ENCODE measurements at regions not wholly inside any gene's neighbourhood (a gene's known extent, or its start where the extent isn't known, plus 50 kb on each side); places are given as distances from the start of the nearest gene placed in this dataset.

DNA sequence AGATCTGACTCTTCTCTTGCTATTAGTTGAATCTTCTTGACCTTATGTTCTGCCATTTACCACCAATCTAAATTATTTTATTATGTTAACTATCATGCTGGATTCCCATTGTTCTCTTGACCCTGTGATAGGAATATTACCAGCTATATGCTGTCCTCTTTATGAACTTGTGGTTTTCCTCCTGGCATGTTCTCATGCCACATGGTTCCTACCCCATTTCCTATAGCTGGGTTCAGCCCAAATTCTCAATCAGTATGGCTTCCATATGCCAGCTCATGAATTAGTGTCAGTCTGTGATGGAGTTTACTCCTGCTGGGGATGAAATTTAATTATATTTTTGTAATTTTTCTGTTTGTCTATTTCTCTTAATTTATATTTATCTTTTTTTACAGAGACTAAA lies 430.5 kb downstream of the SMARCA1 start:
- Histone ChIP-seq H2AFZ (ENCODE audit: low read length) (no peak overlapping the region), H3K79me2 (ENCODE audit: insufficient read depth, low read length) (no peaks in the 10 kb centered on the region), H3K36me3 (ENCODE audit: insufficient read depth, low read length) (no peaks in the 10 kb centered on the region), H4K20me1 (ENCODE audit: insufficient read depth, low read length) (no peaks in the 10 kb centered on the region), H3K4me1 (ENCODE audit: insufficient read depth, low read length, severe bottlenecking) (no peaks in the 10 kb centered on the region), H3K27me3 (ENCODE audit: insufficient read depth, low read length) (no peaks in the 10 kb centered on the region), H3K9me2 (ENCODE audit: low read depth, low read length) (no peaks in the 10 kb centered on the region), H3K4me3 (ENCODE audit: low read depth, low read length, poor library complexity, severe bottlenecking) (no peak overlapping the region), H3K9ac (ENCODE audit: low read length) (no peak overlapping the region), H3K4me2 (ENCODE audit: low read length) (no peak overlapping the region), H3F3A (ENCODE audit: insufficient read depth, low read length) (no peaks in the 10 kb centered on the region), H3K9me3 (ENCODE audit: low read length) (no peaks in the 10 kb centered on the region), H3K27ac (ENCODE audit: low read depth, low read length, poor library complexity, severe bottlenecking) (no peak overlapping the region)
- no peak for TF ChIP-seq EZH2 (IDR thresholded peaks at IDR 0.05; ENCODE audit: borderline replicate concordance, low read length)
- TF ChIP-seq, protein P1, sequence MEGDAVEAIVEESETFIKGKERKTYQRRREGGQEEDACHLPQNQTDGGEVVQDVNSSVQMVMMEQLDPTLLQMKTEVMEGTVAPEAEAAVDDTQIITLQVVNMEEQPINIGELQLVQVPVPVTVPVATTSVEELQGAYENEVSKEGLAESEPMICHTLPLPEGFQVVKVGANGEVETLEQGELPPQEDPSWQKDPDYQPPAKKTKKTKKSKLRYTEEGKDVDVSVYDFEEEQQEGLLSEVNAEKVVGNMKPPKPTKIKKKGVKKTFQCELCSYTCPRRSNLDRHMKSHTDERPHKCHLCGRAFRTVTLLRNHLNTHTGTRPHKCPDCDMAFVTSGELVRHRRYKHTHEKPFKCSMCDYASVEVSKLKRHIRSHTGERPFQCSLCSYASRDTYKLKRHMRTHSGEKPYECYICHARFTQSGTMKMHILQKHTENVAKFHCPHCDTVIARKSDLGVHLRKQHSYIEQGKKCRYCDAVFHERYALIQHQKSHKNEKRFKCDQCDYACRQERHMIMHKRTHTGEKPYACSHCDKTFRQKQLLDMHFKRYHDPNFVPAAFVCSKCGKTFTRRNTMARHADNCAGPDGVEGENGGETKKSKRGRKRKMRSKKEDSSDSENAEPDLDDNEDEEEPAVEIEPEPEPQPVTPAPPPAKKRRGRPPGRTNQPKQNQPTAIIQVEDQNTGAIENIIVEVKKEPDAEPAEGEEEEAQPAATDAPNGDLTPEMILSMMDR (IDR thresholded peaks at IDR 0.05; ENCODE audit: low read length): no peak

GRCh38 chrX:129092242-129092641 lies 431.0 kb downstream of the SMARCA1 start:
- Histone ChIP-seq H3K27ac (ENCODE audit: low read depth, low read length, poor library complexity, severe bottlenecking) (no peak overlapping the region), H3K36me3 (ENCODE audit: insufficient read depth, low read length) (no peaks in the 10 kb centered on the region), H3K9me3 (ENCODE audit: low read length) (no peaks in the 10 kb centered on the region), H2AFZ (ENCODE audit: low read length) (no peak overlapping the region), H3K4me1 (ENCODE audit: insufficient read depth, low read length, severe bottlenecking) (no peaks in the 10 kb centered on the region), H3K9me2 (ENCODE audit: low read depth, low read length) (no peaks in the 10 kb centered on the region), H3K79me2 (ENCODE audit: insufficient read depth, low read length) (no peaks in the 10 kb centered on the region), H4K20me1 (ENCODE audit: insufficient read depth, low read length) (no peaks in the 10 kb centered on the region), H3K9ac (ENCODE audit: low read length) (no peak overlapping the region), H3K4me2 (ENCODE audit: low read length) (no peak overlapping the region), H3K27me3 (ENCODE audit: insufficient read depth, low read length) (no peaks in the 10 kb centered on the region), H3F3A (ENCODE audit: insufficient read depth, low read length) (no peaks in the 10 kb centered on the region), H3K4me3 (ENCODE audit: low read depth, low read length, poor library complexity, severe bottlenecking) (no peak overlapping the region)
- TF ChIP-seq, protein P1 (IDR thresholded peaks at IDR 0.05; ENCODE audit: low read length): no peak
- no peak for TF ChIP-seq EZH2 (IDR thresholded peaks at IDR 0.05; ENCODE audit: borderline replicate concordance, low read length)

DNA sequence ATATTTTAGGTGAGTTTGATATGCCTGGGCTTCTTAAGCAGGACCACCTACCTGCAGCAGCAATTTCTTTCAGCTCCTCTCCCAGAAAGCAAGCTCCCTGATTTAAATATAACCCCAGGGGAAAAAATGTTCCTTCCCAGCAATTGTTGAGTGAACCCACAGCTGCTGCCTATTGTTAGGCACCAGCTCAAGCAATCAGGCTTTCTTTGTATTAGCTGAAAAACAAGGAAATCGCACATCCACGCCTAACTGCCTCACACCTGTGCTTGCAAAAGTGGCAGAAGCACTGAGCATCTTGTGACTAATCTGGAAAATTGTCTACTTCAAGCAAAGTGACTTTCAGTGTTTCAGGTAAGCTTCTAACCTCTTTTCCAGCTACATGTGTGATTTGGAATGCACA lies 432.2 kb downstream of the SMARCA1 start:
- Histone ChIP-seq H3K36me3 (ENCODE audit: insufficient read depth, low read length) (no peaks in the 10 kb centered on the region), H3K4me3 (ENCODE audit: low read depth, low read length, poor library complexity, severe bottlenecking) (no peak overlapping the region), H3K27ac (ENCODE audit: low read depth, low read length, poor library complexity, severe bottlenecking) (no peak overlapping the region), H3K79me2 (ENCODE audit: insufficient read depth, low read length) (no peaks in the 10 kb centered on the region), H4K20me1 (ENCODE audit: insufficient read depth, low read length) (no peaks in the 10 kb centered on the region), H2AFZ (ENCODE audit: low read length) (no peak overlapping the region), H3F3A (ENCODE audit: insufficient read depth, low read length) (no peaks in the 10 kb centered on the region), H3K4me1 (ENCODE audit: insufficient read depth, low read length, severe bottlenecking) (no peaks in the 10 kb centered on the region), H3K9ac (ENCODE audit: low read length) (no peak overlapping the region), H3K27me3 (ENCODE audit: insufficient read depth, low read length) (no peaks in the 10 kb centered on the region), H3K9me2 (ENCODE audit: low read depth, low read length) (no peaks in the 10 kb centered on the region), H3K4me2 (ENCODE audit: low read length) (no peak overlapping the region), H3K9me3 (ENCODE audit: low read length) (no peaks in the 10 kb centered on the region)
- TF ChIP-seq, protein P1 (IDR thresholded peaks at IDR 0.05; ENCODE audit: low read length): no peak
- TF ChIP-seq EZH2 (IDR thresholded peaks at IDR 0.05; ENCODE audit: borderline replicate concordance, low read length): no peak

Data from OCI-LY1 (cell line).